ENCODE measurements at regions not wholly inside any gene's neighbourhood (a gene's known extent, or its start where the extent isn't known, plus 50 kb on each side); places are given as distances from the start of the nearest gene placed in this dataset.

GRCh38 chr21:16534408-16535101 lies 804.8 kb downstream of the USP25 start:
- intact Hi-C loops (cut with DNase I) = loop anchor here (5.0 to 10.0 kb wide), 3 partner anchors 62 to 340 kb away; no protein-coding TSS in a partner anchor
- DNase-seq (ENCODE audit: low spot score) = peak; percentile 80

- intact Hi-C loops (cut with DNase I) = loop anchor here (5.0 to 10.0 kb wide), 3 partner anchors 63 to 340 kb away; no protein-coding TSS in a partner anchor
- DNase-seq (ENCODE audit: low spot score) = peak; percentile 87
These were observed 805.3 kb downstream of the USP25 start for GRCh38 chr21:16535102-16535422.

DNA sequence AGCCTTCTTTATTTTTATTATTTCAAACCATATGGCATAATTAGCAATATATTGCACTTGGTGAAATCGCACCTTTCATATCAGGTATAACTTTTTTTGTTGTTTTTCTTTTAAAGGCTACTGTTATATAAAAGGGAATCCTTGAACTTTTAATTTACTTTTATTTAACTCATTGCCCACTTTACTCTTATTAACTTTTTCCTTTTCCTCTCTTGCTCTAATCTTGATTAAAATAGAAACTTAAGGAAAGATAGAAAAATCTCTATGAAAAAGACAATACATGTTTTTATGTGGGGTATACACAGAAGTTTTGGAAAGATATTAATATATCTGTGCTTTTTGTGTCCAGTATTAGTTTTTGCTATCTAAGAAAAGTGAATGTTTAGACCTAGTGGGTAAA lies 805.8 kb downstream of the USP25 start:
- no peak for DNase-seq (ENCODE audit: low spot score)
- intact Hi-C loops (cut with DNase I) = loop anchor here (2.0 to 10.0 kb wide), 4 partner anchors 63 to 341 kb away; no protein-coding TSS in a partner anchor

GRCh38 chr21:16536140-16536539 lies 806.4 kb downstream of the USP25 start:
- intact Hi-C loops (cut with DNase I) = loop anchor here (2.0 to 10.0 kb wide), 4 partner anchors 64 to 341 kb away; no protein-coding TSS in a partner anchor
- no peak for DNase-seq (ENCODE audit: low spot score)

DNA sequence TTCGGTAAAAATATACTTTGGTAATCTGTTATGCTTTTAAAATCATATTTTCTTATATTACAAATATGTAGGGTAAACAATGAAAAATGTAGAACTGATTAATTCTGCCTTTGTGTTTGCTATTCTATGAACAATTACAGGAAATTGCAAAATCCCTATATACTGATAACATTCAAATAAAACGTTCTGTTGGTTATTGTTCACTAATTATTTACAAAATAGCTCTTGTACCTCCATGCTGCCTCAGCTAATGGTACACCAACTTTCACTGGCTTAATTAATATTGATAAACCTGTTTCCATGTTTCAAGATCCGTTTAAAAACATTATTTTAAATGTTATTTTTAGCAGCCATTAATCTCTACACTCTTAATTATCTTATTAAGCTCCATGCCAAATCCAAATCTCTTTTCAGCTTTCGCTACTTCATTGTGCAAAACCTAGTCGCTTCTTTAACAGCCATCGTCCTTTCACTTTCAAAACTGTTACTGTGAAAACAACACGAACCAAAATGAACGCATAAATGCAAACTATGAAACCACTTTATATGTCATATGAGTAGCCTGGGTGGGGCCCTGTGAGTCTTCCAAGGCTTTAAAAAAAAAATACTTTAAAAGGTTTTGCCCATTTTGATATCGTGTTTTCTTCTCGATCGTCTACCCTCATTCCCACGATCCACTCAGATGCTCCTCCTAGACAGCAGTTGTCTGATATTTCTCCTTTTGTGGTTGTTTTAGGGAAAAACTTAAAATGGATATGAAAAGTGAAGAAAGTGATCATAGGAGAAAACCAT lies 807.1 kb downstream of the USP25 start:
- DNase-seq (ENCODE audit: low spot score) = no peak
- intact Hi-C loops (cut with DNase I) = loop anchor here (1.0 to 10.0 kb wide), 6 partner anchors 50 to 342 kb away; no protein-coding TSS in a partner anchor

DNA sequence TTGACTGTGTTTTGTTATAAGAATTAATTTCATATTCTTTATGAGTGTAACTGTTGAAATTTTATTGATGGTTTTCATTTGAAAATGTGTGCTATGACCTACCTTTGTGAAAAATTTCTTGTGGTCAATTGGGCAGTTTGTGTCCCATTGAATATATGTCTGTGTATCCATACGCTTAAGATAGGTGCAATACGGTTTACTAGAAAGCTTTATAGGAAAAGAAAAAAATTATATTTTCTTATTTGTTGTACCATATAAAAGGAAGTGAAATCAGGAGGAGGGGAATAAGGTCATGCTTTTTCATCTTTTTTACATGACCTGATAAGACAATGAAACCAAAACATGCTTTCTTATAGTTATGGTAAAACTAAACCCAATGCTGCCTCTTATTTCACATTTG lies 807.7 kb downstream of the USP25 start:
- intact Hi-C loops (cut with DNase I) = loop anchor here (1.0 to 10.0 kb wide), 6 partner anchors 50 to 343 kb away; no protein-coding TSS in a partner anchor
- no peak for DNase-seq (ENCODE audit: low spot score)

GRCh38 chr21:16538405-16538804 lies 808.6 kb downstream of the USP25 start:
- DNase-seq (ENCODE audit: low spot score) = no peak
- intact Hi-C loops (cut with DNase I) = loop anchor here (5.0 to 10.0 kb wide), 3 partner anchors 66 to 344 kb away; no protein-coding TSS in a partner anchor

- no peak for DNase-seq (ENCODE audit: low spot score)
- intact Hi-C loops (cut with DNase I) = loop anchor here (5.0 to 10.0 kb wide), 3 partner anchors 67 to 344 kb away; no protein-coding TSS in a partner anchor
These were observed 809.2 kb downstream of the USP25 start for GRCh38 chr21:16538936-16539440.

DNA sequence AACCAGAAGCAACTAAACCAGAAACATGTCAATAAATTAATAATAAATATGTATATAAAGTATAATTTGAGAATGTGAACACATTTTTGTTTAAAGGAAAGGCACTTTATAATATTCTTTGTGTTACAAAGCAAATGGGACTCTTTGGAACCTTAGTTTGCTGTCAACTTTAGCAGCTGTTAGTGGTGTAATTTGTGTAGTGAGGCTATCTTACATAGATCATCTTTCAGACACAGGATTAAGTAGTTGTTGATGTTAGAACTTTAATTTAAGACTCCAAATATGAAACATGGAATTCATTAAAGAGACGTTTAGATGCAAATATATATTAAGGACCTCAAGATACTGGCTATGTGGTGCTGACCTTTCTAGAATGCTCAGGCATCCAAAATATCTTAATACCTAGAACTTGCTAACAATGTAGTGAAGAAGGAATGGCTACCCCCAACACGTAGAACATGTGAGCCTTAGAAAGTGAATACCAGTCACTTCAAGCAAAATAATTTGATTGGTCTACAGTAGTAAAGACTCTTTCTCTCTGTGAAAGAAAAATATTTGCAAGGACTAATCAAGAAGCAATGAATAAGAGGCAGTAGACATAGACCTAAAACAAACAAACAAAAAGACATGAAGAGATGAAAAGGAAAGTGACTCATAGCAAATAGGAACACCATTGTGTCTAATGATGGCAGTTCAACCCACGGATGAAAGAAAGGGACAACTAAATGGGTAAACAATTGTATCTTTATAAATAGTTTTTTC lies 811.4 kb downstream of the USP25 start:
- DNase-seq (ENCODE audit: low spot score) = no peak
- intact Hi-C loops (cut with DNase I) = no loop called here

DNA sequence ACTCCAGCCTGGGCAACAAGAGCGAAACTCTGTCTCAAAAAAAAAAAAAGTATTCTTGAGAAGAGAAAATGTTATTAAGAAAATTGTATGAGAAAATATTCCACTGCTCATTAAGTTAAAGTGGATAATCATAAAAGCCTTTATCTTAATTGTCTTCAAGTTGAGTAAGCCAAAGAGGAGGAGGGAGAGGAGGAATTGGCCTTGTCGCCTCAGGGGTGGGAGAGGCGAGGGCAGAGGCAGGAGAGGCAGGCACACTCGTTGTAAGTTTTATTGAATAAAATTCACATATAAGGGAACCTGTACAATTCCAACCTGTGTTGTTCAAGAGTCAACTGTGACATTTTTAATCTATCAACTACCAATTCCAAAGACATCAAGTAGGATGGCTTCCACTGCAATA lies 820.3 kb downstream of the USP25 start:
- DNase-seq (ENCODE audit: low spot score) = no peak
- intact Hi-C loops (cut with DNase I) = no loop called here

DNA sequence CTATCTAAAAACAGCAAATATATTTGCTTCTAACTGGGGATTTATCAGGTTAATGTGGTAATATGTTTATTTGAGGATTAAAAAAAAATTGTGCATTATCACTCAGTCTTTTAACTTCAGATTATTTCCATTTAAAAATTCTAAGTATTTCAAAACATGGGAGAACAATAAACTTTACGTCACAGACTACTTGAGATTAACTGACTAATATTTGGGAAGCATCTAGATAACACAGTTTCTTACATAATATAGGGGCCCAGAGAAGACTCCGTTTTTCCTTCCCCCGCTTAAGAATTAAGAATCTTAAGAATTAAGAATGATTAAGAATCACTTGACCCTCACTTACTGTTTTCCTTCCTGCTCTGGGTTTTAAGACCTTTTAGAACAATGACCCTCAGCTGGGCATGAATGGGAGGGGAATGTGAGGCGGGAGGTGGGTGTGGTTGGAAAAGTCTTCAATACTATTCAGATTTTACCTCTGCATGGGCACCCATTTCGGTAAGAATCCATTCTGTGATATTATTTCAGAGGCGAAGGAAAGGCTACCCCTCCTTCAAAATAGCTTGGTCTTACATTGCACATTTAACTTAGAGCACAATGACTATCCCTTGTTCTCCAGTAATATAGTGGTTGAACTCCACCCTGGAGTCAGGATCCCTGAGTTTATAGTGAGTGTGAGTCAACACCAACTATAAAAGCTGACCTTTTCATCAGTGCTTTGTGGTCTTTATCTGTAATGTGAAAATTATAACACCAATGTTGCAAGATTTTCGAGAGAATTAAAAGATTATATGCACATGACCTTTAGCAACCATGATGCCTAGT lies 821.3 kb downstream of the USP25 start:
- DNase-seq (ENCODE audit: low spot score) = no peak
- intact Hi-C loops (cut with DNase I) = no loop called here

- no peak for DNase-seq (ENCODE audit: low spot score)
- intact Hi-C loops (cut with DNase I) = no loop called here
These were observed 823.1 kb downstream of the USP25 start for GRCh38 chr21:16552880-16553279.

DNA sequence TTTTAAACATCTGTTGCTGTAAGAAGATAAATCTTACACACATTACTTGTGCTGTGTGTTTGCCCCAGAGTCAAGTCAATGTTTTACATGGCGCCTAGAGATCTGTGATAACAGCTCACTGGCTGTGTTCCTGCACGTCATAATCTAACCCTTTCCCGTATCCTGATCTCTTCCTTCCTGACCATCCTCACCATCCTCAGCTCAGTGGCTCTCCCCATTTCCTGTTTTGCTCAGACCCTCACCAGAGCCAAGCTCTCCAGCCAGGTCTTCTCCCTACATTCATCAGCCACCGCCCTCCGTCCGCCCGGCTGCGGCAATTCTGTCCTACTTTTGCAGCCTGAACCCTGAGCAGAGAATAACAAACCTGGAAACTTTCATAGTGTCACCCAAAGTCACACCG lies 824.7 kb downstream of the USP25 start:
- DNase-seq (ENCODE audit: low spot score) = no peak
- intact Hi-C loops (cut with DNase I) = no loop called here

DNA sequence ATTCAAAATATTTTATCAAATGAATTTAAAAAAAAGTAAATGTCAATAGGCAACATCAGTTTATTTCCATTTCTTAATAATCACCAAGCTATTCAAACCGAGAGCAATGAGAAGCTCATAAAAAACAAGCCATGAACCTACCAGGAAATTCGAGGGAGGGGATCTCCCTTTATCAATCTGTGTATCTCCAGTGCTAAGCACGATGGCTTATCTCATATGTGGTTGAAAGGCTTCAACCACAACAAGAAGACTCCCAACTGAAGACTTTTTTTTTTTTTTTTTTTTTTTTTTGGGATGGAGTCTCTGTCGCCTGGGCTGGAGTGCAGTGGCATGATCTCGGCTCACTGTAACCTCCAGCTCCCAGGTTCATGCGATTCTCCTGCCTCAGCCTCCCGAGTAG lies 833.3 kb downstream of the USP25 start:
- intact Hi-C loops (cut with DNase I) = no loop called here
- no peak for DNase-seq (ENCODE audit: low spot score)

- DNase-seq (ENCODE audit: low spot score) = no peak
- intact Hi-C loops (cut with DNase I) = no loop called here
These were observed 834.0 kb downstream of the USP25 start for GRCh38 chr21:16563795-16564194.

DNA sequence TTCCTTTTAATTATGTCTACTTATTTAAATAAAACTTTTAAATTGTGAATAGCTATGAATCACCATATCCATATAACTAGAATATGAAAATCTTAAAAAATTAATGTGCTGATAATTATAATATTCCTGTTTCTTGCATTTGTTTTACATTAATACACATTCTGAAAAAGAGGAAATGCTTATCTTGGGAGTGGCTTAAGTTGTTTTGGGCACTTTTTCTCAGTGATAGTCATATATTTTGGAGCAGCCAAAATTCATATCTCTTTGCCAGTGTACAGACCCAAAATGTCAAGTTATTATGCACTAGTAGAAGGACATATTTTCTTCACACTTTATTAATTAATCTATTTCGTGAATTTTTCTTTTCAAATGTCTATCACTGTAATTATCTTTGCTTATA lies 838.5 kb downstream of the USP25 start:
- intact Hi-C loops (cut with DNase I) = no loop called here
- DNase-seq (ENCODE audit: low spot score) = no peak

GRCh38 chr21:16568661-16569060 lies 838.9 kb downstream of the USP25 start:
- intact Hi-C loops (cut with DNase I) = no loop called here
- no peak for DNase-seq (ENCODE audit: low spot score)

DNA sequence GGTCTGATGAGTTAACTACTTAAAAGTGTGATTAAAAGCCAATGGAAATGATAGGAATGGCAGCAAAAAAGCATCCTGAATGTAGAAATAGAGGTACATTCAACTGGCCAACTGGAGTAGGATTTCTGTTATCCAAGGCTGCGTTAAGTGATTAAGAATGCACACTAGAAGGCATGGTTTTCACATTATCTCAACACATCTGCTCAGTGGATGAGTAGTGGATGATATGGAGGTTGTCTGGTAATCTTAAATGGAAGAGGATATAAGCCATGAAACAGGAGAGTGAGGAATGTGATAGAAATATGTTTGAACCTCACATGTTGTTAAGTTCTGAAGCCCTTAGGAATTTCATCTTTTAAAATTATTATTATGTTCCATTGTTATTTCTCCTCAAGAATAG lies 839.9 kb downstream of the USP25 start:
- no peak for DNase-seq (ENCODE audit: low spot score)
- intact Hi-C loops (cut with DNase I) = no loop called here

DNA sequence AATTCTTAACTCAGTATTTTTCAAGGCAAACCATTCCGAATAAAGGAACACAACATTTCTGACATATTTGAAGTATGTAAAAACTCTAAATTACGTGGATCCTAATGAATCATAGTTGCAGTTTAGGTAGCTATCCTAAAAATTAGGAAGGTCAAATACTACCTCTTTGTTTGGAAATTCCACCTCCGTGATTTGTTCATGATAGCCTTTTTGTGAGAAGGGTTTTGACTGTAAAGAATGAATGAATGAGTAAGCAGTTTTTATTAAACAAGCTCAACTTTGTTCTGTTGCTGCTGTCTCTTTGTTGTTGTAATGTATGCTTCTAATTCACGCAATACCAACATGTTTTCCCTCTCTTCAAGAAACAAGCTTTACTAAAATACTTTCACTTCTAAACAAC lies 840.4 kb downstream of the USP25 start:
- intact Hi-C loops (cut with DNase I) = no loop called here
- no peak for DNase-seq (ENCODE audit: low spot score)
